Bronchial epithelial cell (primary cell): ENCODE measurements at regions not wholly inside any gene's neighbourhood (a gene's known extent, or its start where the extent isn't known, plus 50 kb on each side); places are given as distances from the start of the nearest gene placed in this dataset.
A peak's percentile ranks its signal among the peaks of the same experiment; 100 is the strongest.

ENCODE experiments used
- DNase-seq: peaks from one replicate; pipeline ENCODE4 v3.0.0-alpha.2; 2010; ENCODE audit warnings: low read depth
- FAIRE-seq: peaks from 2 replicates; lab custom pipeline; 2011; peaks lifted over from hg19 to GRCh38; lab: Jason Lieb, UNC
- H3K27me3 ChIP-seq: 2 replicates; pipeline ENCODE4 v1.5.1; 2011; ENCODE audit warnings: low read length; ENCODE audit not compliant: control insufficient read depth, insufficient read depth
- H3K36me3 ChIP-seq: 2 replicates; pipeline ENCODE4 v1.5.1; 2011; ENCODE audit warnings: low read length; ENCODE audit not compliant: control insufficient read depth, insufficient read depth
- H3K4me3 ChIP-seq: 2 replicates; pipeline ENCODE4 v1.5.1; 2011; ENCODE audit warnings: mild to moderate bottlenecking, low read depth, low read length, control low read depth
- CTCF ChIP-seq: IDR thresholded peaks from 2 replicates; pipeline ENCODE4 v1.5.1; 2011; ENCODE audit warnings: mild to moderate bottlenecking, moderate library complexity, low read length, control low read depth, inconsistent platforms; ENCODE audit not compliant: insufficient read depth, severe bottlenecking

GRCh38 chr4:182101618-182102017 lies 141.6 kb upstream of the TENM3 start:
- Histone ChIP-seq H3K36me3 (no peaks in the 10 kb centered on the region), H3K4me3 (no peak overlapping the region), H3K27me3 (no peaks in the 10 kb centered on the region)
- TF ChIP-seq CTCF, result no peak
- FAIRE-seq (no peak), DNase-seq (no peak)

GRCh38 chr4:182102576-182102975 lies 140.6 kb upstream of the TENM3 start:
- no peak for TF ChIP-seq CTCF
- Histone ChIP-seq H3K4me3 (no peak overlapping the region), H3K27me3 (no peaks in the 10 kb centered on the region), H3K36me3 (no peaks in the 10 kb centered on the region)
- FAIRE-seq, result no peak
- no peak for DNase-seq

- Histone ChIP-seq H3K27me3 (no peaks in the 10 kb centered on the region), H3K36me3 (no peaks in the 10 kb centered on the region), H3K4me3 (no peak overlapping the region)
- no peak for TF ChIP-seq CTCF
- no peak for FAIRE-seq
- DNase-seq, result no peak
These were observed 139.4 kb upstream of the TENM3 start for GRCh38 chr4:182103614-182104319.

- Histone ChIP-seq H3K4me3 (no peak overlapping the region), H3K27me3 (no peaks in the 10 kb centered on the region), H3K36me3 (no peaks in the 10 kb centered on the region)
- no peak for TF ChIP-seq CTCF
- DNase-seq (no peak), FAIRE-seq (peak; percentile 28)
These were observed 137.8 kb upstream of the TENM3 start for GRCh38 chr4:182105416-182105815.

- Histone ChIP-seq H3K4me3 (no peak overlapping the region), H3K27me3 (no peaks in the 10 kb centered on the region), H3K36me3 (no peaks in the 10 kb centered on the region)
- DNase-seq, result no peak
- no peak for FAIRE-seq
- TF ChIP-seq CTCF, result no peak
These were observed 135.3 kb upstream of the TENM3 start for GRCh38 chr4:182107931-182108330.

GRCh38 chr4:182111586-182111985 lies 131.6 kb upstream of the TENM3 start:
- no peaks in the 10 kb centered on the region for H3K27me3 ChIP-seq
- no peaks in the 10 kb centered on the region for H3K36me3 ChIP-seq
- DNase-seq (no peak), FAIRE-seq (no peak)
- H3K4me3 ChIP-seq, result no peak overlapping the region
- no peak for TF ChIP-seq CTCF
